ENCODE measurements at regions not wholly inside any gene's neighbourhood (a gene's known extent, or its start where the extent isn't known, plus 50 kb on each side); places are given as distances from the start of the nearest gene placed in this dataset.
"Not testable (repeated sequence)": the region's sequence is repeated elsewhere in the genome, so short reads cannot be mapped to it uniquely, and the experiment has no call there.

GRCh38 chr22:11285839-11286205 is 4242.2 kb upstream of the OR11H1 start:
- H2BK120ac ChIP-seq (replicated peaks; ENCODE audit: low read depth, low read length); H3K18ac ChIP-seq (ENCODE audit: extremely low read depth, low read length); H4K5ac ChIP-seq (ENCODE audit: insufficient read length, low read depth, low read length); H2AK5ac ChIP-seq (ENCODE audit: low read depth, low read length); H2AFZ ChIP-seq (ENCODE audit: low read length); H3K27me3 ChIP-seq (replicated peaks in 1 of 4; ENCODE audit: control insufficient read depth in 3 of 4, extremely low read depth in 1 of 4, insufficient read depth in 3 of 4, low read length in 3 of 4); H2BK15ac ChIP-seq (ENCODE audit: low read length); H3K4me1 ChIP-seq (replicated peaks in 1 of 4; ENCODE audit: control insufficient read depth in 3 of 4, insufficient read depth in 4 of 4, low read length in 3 of 4); H3K79me2 ChIP-seq (ENCODE audit: control insufficient read depth in 1 of 2, insufficient read depth in 2 of 2, low read length in 2 of 2); H3K79me1 ChIP-seq (ENCODE audit: low read depth, low read length); H3K23me2 ChIP-seq (ENCODE audit: low read depth, low read length); H3K56ac ChIP-seq (replicated peaks; ENCODE audit: insufficient read length, low read depth, low read length); H2BK12ac ChIP-seq (ENCODE audit: low read depth, low read length); H4K91ac ChIP-seq (replicated peaks; ENCODE audit: insufficient read length, low read length); H3K27ac ChIP-seq (ENCODE audit: low read depth, low read length); DNase-seq (ENCODE audit: low read depth in 1 of 2, low spot score in 2 of 2); H3K14ac ChIP-seq (ENCODE audit: insufficient read length); H4K20me1 ChIP-seq (replicated peaks in 1 of 2; ENCODE audit: control insufficient read depth in 1 of 2, insufficient read depth in 2 of 2, low read length in 2 of 2); POLR2A ChIA-PET (ENCODE audit: partially characterized antibody); H3K9ac ChIP-seq (replicated peaks in 1 of 4; ENCODE audit: extremely low read depth in 1 of 4, low read depth in 3 of 4, low read length in 3 of 4); H3K4me2 ChIP-seq (ENCODE audit: insufficient read depth in 1 of 2, low read depth in 2 of 2, low read length in 2 of 2); H3K23ac ChIP-seq (ENCODE audit: insufficient read length); H4K8ac ChIP-seq (ENCODE audit: extremely low read depth, insufficient read depth, low read length); H3K4ac ChIP-seq (replicated peaks; ENCODE audit: insufficient read length, low read depth, low read length); H3K36me3 ChIP-seq (ENCODE audit: control insufficient read depth in 2 of 4, insufficient read depth in 4 of 4, low read length in 3 of 4); H2BK5ac ChIP-seq (ENCODE audit: low read depth, low read length); H2BK20ac ChIP-seq (ENCODE audit: low read length); FAIRE-seq; H3K4me3 ChIP-seq (ENCODE audit: extremely low read depth in 1 of 4, insufficient read depth in 2 of 4, low read depth in 3 of 4, low read length in 4 of 4): not testable (repeated sequence)
- peaks cover 31 to 47% of the 10 kb centered on the region in 2 experiments for H3K9me3 ChIP-seq (ENCODE audit: insufficient read depth in 2 of 2, low read depth in 1 of 2, low read length in 1 of 2)
- WGBS, 2 experiments (ENCODE audit: extremely low coverage in 1 of 2, insufficient coverage in 1 of 2, insufficient read length in 1 of 2, insufficient replicate concordance in 2 of 2, low coverage in 1 of 2, low lambda C conversion rate in 2 of 2, missing lambda C conversion rate in 1 of 2): 65% methylated on average over 5 of the region's 5 CpGs; no CpG with 5 or more reads in 1 of the 2 experiments
- CTCF ChIA-PET (ENCODE audit: partially characterized antibody): interaction anchor here (0.7 kb wide), 1 partner anchor 59 kb away, joined by 3 read pairs; no protein-coding TSS in a partner anchor
